WTC11 (cell line): ENCODE measurements at regions not wholly inside any gene's neighbourhood (a gene's known extent, or its start where the extent isn't known, plus 50 kb on each side); places are given as distances from the start of the nearest gene placed in this dataset.

Source experiments
- ATAC-seq: fragments of 200-7000 bp; cut with Tn5 transposase; 2 replicates; pipeline ENCODE4 v1.10.0; 2021; ENCODE audit warnings: mild to moderate bottlenecking, moderate library complexity
- CTCF ChIA-PET: fragments of 300-600 bp; sonication (Branson Sonifier 250); formaldehyde crosslinking; loops from one replicate; lab custom pipeline; 2021; ENCODE audit warnings: antibody characterized with exemption; lab: Charles Lee
- POLR2A ChIA-PET: fragments of 350-600 bp; sonication (Branson Sonifier 250); formaldehyde crosslinking; loops from one replicate; lab custom pipeline; 2021; ENCODE audit warnings: antibody characterized with exemption; lab: Charles Lee
- DNase-seq: peaks from one replicate; pipeline ENCODE4 v3.0.0; 2021; ENCODE audit warnings: low spot score
- H3K27ac Mint-ChIP-seq: 2 replicates; pipeline ENCODE4 v1.8.0; 2021; ENCODE audit warnings: mixed read lengths
- H3K27me3 Mint-ChIP-seq: 2 replicates; pipeline ENCODE4 v1.8.0; 2021; ENCODE audit warnings: low read depth, mild to moderate bottlenecking, moderate library complexity, mixed read lengths
- H3K36me3 Mint-ChIP-seq: 2 replicates; pipeline ENCODE4 v1.8.0; 2021; ENCODE audit warnings: mixed read lengths
- H3K4me1 Mint-ChIP-seq: 2 replicates; pipeline ENCODE4 v1.8.0; 2022; ENCODE audit warnings: mixed read lengths
- H3K4me3 Mint-ChIP-seq: 2 replicates; pipeline ENCODE4 v1.8.0; 2021; ENCODE audit warnings: mild to moderate bottlenecking, moderate library complexity, mixed read lengths
- H3K9me3 Mint-ChIP-seq: 2 replicates; pipeline ENCODE4 v1.8.0; 2021; ENCODE audit warnings: mixed read lengths
- ATF2 ChIP-seq: sonication (generic); formaldehyde crosslinking; IDR thresholded peaks from 2 replicates; pipeline ENCODE4 v1.8.1; 2022; ENCODE audit warnings: low read depth, missing genetic modification reagents, borderline replicate concordance
- ATF6 ChIP-seq: sonication (generic); formaldehyde crosslinking; IDR thresholded peaks from 2 replicates; pipeline ENCODE4 v1.8.1; 2023; ENCODE audit warnings: mild to moderate bottlenecking, missing genetic modification reagents
- CREB1 ChIP-seq: sonication (generic); formaldehyde crosslinking; IDR thresholded peaks from 2 replicates; pipeline ENCODE4 v1.8.0; 2023; ENCODE audit warnings: mild to moderate bottlenecking, missing genetic modification reagents
- E2F1 ChIP-seq: sonication (generic); formaldehyde crosslinking; IDR thresholded peaks from 2 replicates; pipeline ENCODE4 v1.8.0; 2022; ENCODE audit warnings: mild to moderate bottlenecking, missing genetic modification reagents
- NR1H2 ChIP-seq: sonication (generic); formaldehyde crosslinking; IDR thresholded peaks from 2 replicates; pipeline ENCODE4 v1.9.0; 2021; ENCODE audit warnings: mild to moderate bottlenecking, moderate library complexity, missing genetic modification reagents
- STAT6 ChIP-seq: sonication (generic); formaldehyde crosslinking; conservative IDR thresholded peaks from 2 replicates; pipeline ENCODE4 v1.8.1; 2023; ENCODE audit warnings: mild to moderate bottlenecking, low read depth, missing genetic modification reagents, moderate library complexity
- USF1 ChIP-seq: sonication (generic); formaldehyde crosslinking; IDR thresholded peaks from 2 replicates; pipeline ENCODE4 v1.8.0; 2022; ENCODE audit warnings: mild to moderate bottlenecking, missing genetic modification reagents
- ZNF281 ChIP-seq: sonication (generic); formaldehyde crosslinking; IDR thresholded peaks from 2 replicates; pipeline ENCODE4 v1.8.0; 2023; ENCODE audit warnings: mild to moderate bottlenecking, missing genetic modification reagents
- ZNF423 ChIP-seq: fragments of 250-450 bp; sonication (Bioruptor Pico); IDR thresholded peaks from 2 replicates; pipeline ENCODE4 v2.1.2; 2022; ENCODE audit warnings: mild to moderate bottlenecking, moderate library complexity
- ZNF425 ChIP-seq: fragments of 250-450 bp; sonication (Bioruptor Pico); conservative IDR thresholded peaks from 2 replicates; pipeline ENCODE4 v1.9.0; 2021; ENCODE audit warnings: mild to moderate bottlenecking
- ZNF532 ChIP-seq: fragments of 250-450 bp; sonication (Bioruptor Pico); IDR thresholded peaks from 2 replicates; pipeline ENCODE4 v1.9.0; 2021; ENCODE audit warnings: mild to moderate bottlenecking, borderline replicate concordance

GRCh38 chr18:60873708-60874107, 459.5 kb upstream of the CDH20 start:
- no peak for TF ChIP-seq ZNF532 (CRISPR knock-in tag)
- TF ChIP-seq E2F1 (CRISPR knock-in tag): no peak
- H3K36me3 Mint-ChIP-seq: no peaks in the 10 kb centered on the region
- CTCF ChIA-PET: no interaction called here
- ATAC-seq (no peak), DNase-seq (no peak)
- H3K4me1 Mint-ChIP-seq: peaks cover 11% of the 10 kb centered on the region; the same call in 1 of the 2 replicates
- no peaks in the 10 kb centered on the region for H3K9me3 Mint-ChIP-seq
- no peak overlapping the region for H3K4me3 Mint-ChIP-seq
- H3K27ac Mint-ChIP-seq: no peak overlapping the region
- POLR2A ChIA-PET: no interaction called here
- H3K27me3 Mint-ChIP-seq: peaks cover 3% of the 10 kb centered on the region; the same call in 1 of the 2 replicates

GRCh38 chr18:60875957-60876507, 457.2 kb upstream of the CDH20 start:
- ChIA-PET CTCF (no interaction called here), POLR2A (no interaction called here)
- Mint-ChIP-seq H3K4me1 (peaks cover 4% of the 10 kb centered on the region; the same call in 1 of the 2 replicates), H3K27ac (no peak overlapping the region), H3K27me3 (peaks cover 3% of the 10 kb centered on the region; the same call in 1 of the 2 replicates), H3K4me3 (no peak overlapping the region), H3K36me3 (no peaks in the 10 kb centered on the region), H3K9me3 (no peaks in the 10 kb centered on the region)
- ATAC-seq: peak; percentile 55
- TF ChIP-seq NR1H2 (CRISPR knock-in tag) (no peak), ATF2 (CRISPR knock-in tag) (no peak), ZNF425 (CRISPR knock-in tag) (no peak), ZNF423 (CRISPR knock-in tag) (0 out of 2 replicates have a peak, but pooled peaks have one; percentile 41)
- no peak for DNase-seq

- Mint-ChIP-seq H3K9me3 (no peaks in the 10 kb centered on the region), H3K4me1 (peaks cover 8% of the 10 kb centered on the region; the same call in 1 of the 2 replicates), H3K36me3 (no peaks in the 10 kb centered on the region), H3K4me3 (no peak overlapping the region), H3K27ac (no peak overlapping the region), H3K27me3 (no peaks in the 10 kb centered on the region; the same call in 1 of the 2 replicates)
- ATAC-seq (no peak), DNase-seq (no peak)
- ChIA-PET CTCF (no interaction called here), POLR2A (interaction anchor here (0.7 kb wide), 1 partner anchor 209 kb away, joined by 4 read pairs; no protein-coding TSS in a partner anchor)
- no peak for TF ChIP-seq ATF6 (CRISPR knock-in tag)
- TF ChIP-seq CREB1: no peak
- TF ChIP-seq ZNF281 (CRISPR knock-in tag): no peak
- no peak for TF ChIP-seq STAT6 (CRISPR knock-in tag)
- no peak for TF ChIP-seq USF1 (CRISPR knock-in tag)
Observed at GRCh38 chr18:60880184-60880583, 453.0 kb upstream of the CDH20 start.
